Body of pancreas (tissue), 4 donors: ENCODE measurements at regions not wholly inside any gene's neighbourhood (a gene's known extent, or its start where the extent isn't known, plus 50 kb on each side); places are given as distances from the start of the nearest gene placed in this dataset.

Experiments used
- CTCF ChIP-seq, 7 experiments: fragments of 450-650 bp in 4 of 7; fragments of 200-600 bp in 3 of 7; sonication (generic) in 3 of 7; IDR thresholded peaks; one replicate each; pipeline ENCODE4 v1.5.1; 2016 to 2019; ENCODE audit warnings: antibody characterized with exemption in 7 of 7
- POLR2A ChIP-seq, 3 donors: fragments of 450-650 bp; IDR thresholded peaks; one replicate each; pipeline ENCODE4 v1.6.1; 2016; ENCODE audit warnings: antibody characterized with exemption in 3 of 3, mild to moderate bottlenecking in 2 of 3

GRCh38 chr5:160496784-160497183 lies 75.1 kb downstream of the PTTG1 start:
- TF ChIP-seq CTCF (IDR thresholded peaks at IDR 0.05) (no peak), POLR2A (IDR thresholded peaks at IDR 0.05) (no peak)
